ENCODE measurements at regions not wholly inside any gene's neighbourhood (a gene's known extent, or its start where the extent isn't known, plus 50 kb on each side); places are given as distances from the start of the nearest gene placed in this dataset.

DNA sequence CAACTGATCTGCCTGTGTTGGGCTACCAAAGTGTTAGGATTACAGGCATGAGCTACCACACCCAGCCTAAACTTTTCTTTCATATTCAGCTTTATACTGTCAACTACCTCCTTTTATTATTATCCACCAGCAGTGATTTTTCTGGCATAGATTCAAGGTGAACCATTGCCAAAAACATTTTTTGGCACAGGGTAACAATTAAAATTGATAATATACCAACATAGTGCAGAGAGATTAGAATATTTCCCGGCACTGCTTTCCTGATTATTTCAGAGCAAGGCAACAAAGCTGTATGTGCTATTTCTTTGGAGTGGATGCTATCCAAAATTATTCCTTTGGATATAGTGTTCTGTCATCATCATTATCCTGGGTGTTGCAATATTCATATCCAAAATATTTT lies 781.6 kb upstream of the SOX9 start:
- H3K4me2 ChIP-seq (ENCODE audit: low read depth, low read length, poor library complexity, severe bottlenecking), result no peak overlapping the region
- H3F3A ChIP-seq (ENCODE audit: low read depth), result no peaks in the 10 kb centered on the region
- no peaks in the 10 kb centered on the region for H3K79me2 ChIP-seq (ENCODE audit: insufficient read depth, low read length)
- H3K4me1 ChIP-seq (ENCODE audit: insufficient read depth, low read length, poor library complexity, severe bottlenecking), result no peaks in the 10 kb centered on the region
- H3K27me3 ChIP-seq (ENCODE audit: insufficient read depth, low read length, poor library complexity, severe bottlenecking), result no peaks in the 10 kb centered on the region
- TF ChIP-seq CTCF (conservative IDR thresholded peaks at IDR 0.05; ENCODE audit: low read length) (no peak), EZH2phosphoT487 (IDR thresholded peaks at IDR 0.05; ENCODE audit: borderline replicate concordance) (no peak)
- H4K20me1 ChIP-seq (ENCODE audit: insufficient read depth, low read length, poor library complexity, severe bottlenecking), result no peaks in the 10 kb centered on the region
- H2AFZ ChIP-seq (ENCODE audit: low read length), result no peak overlapping the region
- peaks cover 3% of the 10 kb centered on the region; the same call in 1 of the 2 replicates for H3K9me3 ChIP-seq (ENCODE audit: insufficient read depth, low read depth, low read length)
- no peak overlapping the region for H3K4me3 ChIP-seq (ENCODE audit: low read length, poor library complexity, severe bottlenecking)
- no peak overlapping the region for H3K9ac ChIP-seq (ENCODE audit: low read depth, low read length, poor library complexity, severe bottlenecking)
- no peaks in the 10 kb centered on the region for H3K9me2 ChIP-seq (replicated peaks; ENCODE audit: low read depth, low read length)
- no peaks in the 10 kb centered on the region for H3K36me3 ChIP-seq (ENCODE audit: insufficient read depth, low read length)

DNA sequence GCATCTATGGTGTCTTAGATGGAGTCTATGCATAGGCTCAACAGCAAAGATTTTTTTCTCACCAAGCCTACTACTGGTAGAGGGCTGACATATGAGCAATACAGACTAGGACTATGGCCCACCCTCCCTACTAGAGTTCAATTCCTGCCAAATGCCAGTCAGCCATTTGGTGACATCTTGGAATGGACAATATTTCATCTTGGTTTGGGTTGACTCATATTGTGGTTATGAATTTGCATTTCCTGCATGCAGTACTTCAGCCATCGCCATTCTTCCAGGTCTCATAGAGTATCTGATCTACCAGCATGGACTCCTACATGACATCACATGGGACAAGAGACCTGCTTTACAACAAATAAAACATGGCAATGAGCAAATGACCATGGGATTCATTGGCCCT lies 778.1 kb upstream of the SOX9 start:
- H3K4me1 ChIP-seq (ENCODE audit: insufficient read depth, low read length, poor library complexity, severe bottlenecking), result no peaks in the 10 kb centered on the region
- no peak overlapping the region for H3K4me3 ChIP-seq (ENCODE audit: low read length, poor library complexity, severe bottlenecking)
- H3K36me3 ChIP-seq (ENCODE audit: insufficient read depth, low read length), result no peaks in the 10 kb centered on the region
- no peaks in the 10 kb centered on the region for H3K27me3 ChIP-seq (ENCODE audit: insufficient read depth, low read length, poor library complexity, severe bottlenecking)
- no peaks in the 10 kb centered on the region for H3K9me2 ChIP-seq (replicated peaks; ENCODE audit: low read depth, low read length)
- H4K20me1 ChIP-seq (ENCODE audit: insufficient read depth, low read length, poor library complexity, severe bottlenecking), result no peaks in the 10 kb centered on the region
- TF ChIP-seq EZH2phosphoT487 (IDR thresholded peaks at IDR 0.05; ENCODE audit: borderline replicate concordance), result no peak
- TF ChIP-seq CTCF (conservative IDR thresholded peaks at IDR 0.05; ENCODE audit: low read length), result no peak
- H3K79me2 ChIP-seq (ENCODE audit: insufficient read depth, low read length), result no peaks in the 10 kb centered on the region
- no peaks in the 10 kb centered on the region for H3F3A ChIP-seq (ENCODE audit: low read depth)
- H2AFZ ChIP-seq (ENCODE audit: low read length), result no peak overlapping the region
- peaks cover 5% of the 10 kb centered on the region; the same call in 1 of the 2 replicates for H3K9me3 ChIP-seq (ENCODE audit: insufficient read depth, low read depth, low read length)
- no peak overlapping the region for H3K9ac ChIP-seq (ENCODE audit: low read depth, low read length, poor library complexity, severe bottlenecking)
- no peak overlapping the region for H3K4me2 ChIP-seq (ENCODE audit: low read depth, low read length, poor library complexity, severe bottlenecking)

DNA sequence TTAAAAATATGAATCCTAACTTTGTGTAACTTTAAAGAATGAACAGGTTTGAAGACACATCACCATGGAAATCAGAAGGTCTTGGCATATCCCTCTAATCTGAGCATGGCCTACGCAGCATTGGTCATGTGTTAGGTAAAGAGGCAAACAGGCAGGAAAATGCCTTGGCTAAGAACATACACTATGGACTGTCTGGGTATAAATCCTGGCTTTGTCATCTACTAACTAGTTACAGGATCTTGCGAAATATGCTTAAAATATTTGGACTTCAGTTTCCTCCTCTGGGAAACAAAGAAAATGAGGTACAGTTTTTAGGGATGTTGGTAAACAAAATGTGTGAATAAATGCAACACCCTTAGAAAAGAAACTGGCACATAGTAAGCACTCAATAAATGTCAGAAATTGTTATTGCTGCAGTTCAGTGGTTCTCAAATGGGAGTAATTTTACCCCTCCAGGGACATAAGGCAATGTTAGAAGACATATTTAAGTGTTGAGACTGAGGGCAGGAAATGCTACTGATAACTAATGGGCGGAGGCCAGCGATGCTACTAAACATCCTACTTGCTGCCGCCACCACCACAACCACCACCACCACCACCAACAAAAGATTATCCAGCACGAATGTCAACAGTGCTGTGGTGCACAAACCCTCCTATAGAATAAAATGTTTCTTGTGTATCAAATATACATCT lies 770.8 kb upstream of the SOX9 start:
- no peak overlapping the region for H3K9ac ChIP-seq (ENCODE audit: low read depth, low read length, poor library complexity, severe bottlenecking)
- H3K9me3 ChIP-seq (ENCODE audit: insufficient read depth, low read depth, low read length), result no peaks in the 10 kb centered on the region
- TF ChIP-seq EZH2phosphoT487 (IDR thresholded peaks at IDR 0.05; ENCODE audit: borderline replicate concordance) (no peak), CTCF (conservative IDR thresholded peaks at IDR 0.05; ENCODE audit: low read length) (no peak)
- no peaks in the 10 kb centered on the region for H3K36me3 ChIP-seq (ENCODE audit: insufficient read depth, low read length)
- no peaks in the 10 kb centered on the region for H3K9me2 ChIP-seq (replicated peaks; ENCODE audit: low read depth, low read length)
- no peaks in the 10 kb centered on the region for H3K27me3 ChIP-seq (ENCODE audit: insufficient read depth, low read length, poor library complexity, severe bottlenecking)
- no peak overlapping the region for H3K4me2 ChIP-seq (ENCODE audit: low read depth, low read length, poor library complexity, severe bottlenecking)
- no peak overlapping the region for H2AFZ ChIP-seq (ENCODE audit: low read length)
- no peaks in the 10 kb centered on the region for H3K79me2 ChIP-seq (ENCODE audit: insufficient read depth, low read length)
- no peaks in the 10 kb centered on the region for H4K20me1 ChIP-seq (ENCODE audit: insufficient read depth, low read length, poor library complexity, severe bottlenecking)
- no peaks in the 10 kb centered on the region for H3F3A ChIP-seq (ENCODE audit: low read depth)
- H3K4me1 ChIP-seq (ENCODE audit: insufficient read depth, low read length, poor library complexity, severe bottlenecking), result no peaks in the 10 kb centered on the region
- H3K4me3 ChIP-seq (ENCODE audit: low read length, poor library complexity, severe bottlenecking), result no peak overlapping the region

Measured in Loucy (cell line).